ENCODE measurements at regions not wholly inside any gene's neighbourhood (a gene's known extent, or its start where the extent isn't known, plus 50 kb on each side); places are given as distances from the start of the nearest gene placed in this dataset.

- Mint-ChIP-seq H3K4me1 (ENCODE audit: low read depth) (no peaks in the 10 kb centered on the region), H3K27me3 (ENCODE audit: low read depth) (peaks cover 2% of the 10 kb centered on the region), H3K27ac (no peak overlapping the region), H3K9me3 (ENCODE audit: insufficient read depth) (no peaks in the 10 kb centered on the region), H3K36me3 (ENCODE audit: low read depth) (no peaks in the 10 kb centered on the region), H3K4me3 (no peak overlapping the region)
- no peak for DNase-seq
- no peak for ATAC-seq
- CTCF ChIA-PET, result interaction anchor here (1.1 kb wide), 1 partner anchor 264 kb away, joined by 3 read pairs; no protein-coding TSS in a partner anchor
- POLR2A ChIA-PET, result no interaction called here
Measured at GRCh38 chr11:19524171-19524671, 188.4 kb upstream of the NAV2 start.

- Mint-ChIP-seq H3K27ac (no peak overlapping the region), H3K4me1 (ENCODE audit: low read depth) (no peaks in the 10 kb centered on the region), H3K9me3 (ENCODE audit: insufficient read depth) (no peaks in the 10 kb centered on the region), H3K36me3 (ENCODE audit: low read depth) (no peaks in the 10 kb centered on the region), H3K27me3 (ENCODE audit: low read depth) (peaks cover 9% of the 10 kb centered on the region), H3K4me3 (no peak overlapping the region)
- ChIA-PET CTCF (no interaction called here), POLR2A (no interaction called here)
- DNase-seq (no peak), ATAC-seq (no peak)
Measured at GRCh38 chr11:19520681-19521080, 192.0 kb upstream of the NAV2 start.

DNA sequence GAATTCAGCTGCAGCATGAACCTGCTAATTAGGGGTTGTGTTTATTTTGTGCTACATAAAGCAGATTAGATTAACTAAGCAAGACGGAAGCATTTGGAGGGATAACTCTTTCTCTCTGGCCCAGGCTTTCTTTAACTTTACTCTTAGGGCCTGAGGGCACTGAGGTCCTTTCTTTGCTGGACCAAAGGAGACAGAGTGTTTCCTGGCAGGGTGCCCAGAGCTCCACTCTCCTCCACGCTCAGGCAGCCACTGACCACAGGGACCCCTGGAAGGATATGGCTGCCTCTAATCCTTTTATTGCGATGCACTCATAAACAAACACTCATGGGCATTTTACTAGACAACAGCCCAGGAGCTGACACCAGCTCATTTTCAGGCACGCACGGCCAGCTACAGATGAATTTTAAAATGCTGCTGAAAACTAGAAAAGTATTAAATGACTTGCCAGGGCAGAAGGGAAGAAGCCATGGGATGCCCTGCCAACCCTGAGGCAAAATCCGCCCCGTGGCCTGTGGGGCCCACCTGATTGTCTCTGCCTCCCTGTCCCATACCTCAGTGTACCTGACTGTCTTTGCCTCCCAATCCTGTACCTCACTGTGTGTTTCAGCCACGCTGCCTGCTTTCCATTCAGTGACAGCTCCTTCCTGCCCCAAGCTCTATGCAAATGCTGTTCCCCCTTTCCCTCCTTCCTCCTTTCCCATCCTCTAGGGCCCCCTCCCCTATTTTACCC is 192.6 kb upstream of the NAV2 start:
- no peaks in the 10 kb centered on the region for H3K9me3 Mint-ChIP-seq (ENCODE audit: insufficient read depth)
- no peak overlapping the region for H3K27ac Mint-ChIP-seq
- DNase-seq (no peak), ATAC-seq (no peak)
- H3K4me3 Mint-ChIP-seq, result no peak overlapping the region
- ChIA-PET POLR2A (no interaction called here), CTCF (no interaction called here)
- no peaks in the 10 kb centered on the region for H3K4me1 Mint-ChIP-seq (ENCODE audit: low read depth)
- peaks cover 9% of the 10 kb centered on the region for H3K27me3 Mint-ChIP-seq (ENCODE audit: low read depth)
- no peaks in the 10 kb centered on the region for H3K36me3 Mint-ChIP-seq (ENCODE audit: low read depth)

DNA sequence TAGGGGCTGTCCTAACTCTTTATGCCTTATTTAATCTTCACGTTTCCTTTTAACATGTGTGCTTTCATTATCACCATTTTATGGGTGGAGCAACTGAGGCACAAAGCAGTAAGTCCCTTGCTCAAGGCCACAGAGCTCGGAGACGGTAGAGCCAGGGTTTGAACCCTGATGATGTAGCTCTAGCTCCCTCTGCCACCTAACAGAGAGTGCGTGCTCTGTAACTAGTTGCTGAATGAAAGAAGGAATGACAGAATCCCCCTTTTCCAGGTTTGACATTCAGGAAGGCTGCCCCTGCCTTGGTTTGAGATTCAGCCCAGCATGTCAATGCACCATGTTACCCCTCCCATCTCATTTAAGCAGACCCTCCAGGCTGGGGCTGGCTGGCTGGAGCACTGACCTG is 193.3 kb upstream of the NAV2 start:
- Mint-ChIP-seq H3K36me3 (ENCODE audit: low read depth) (no peaks in the 10 kb centered on the region), H3K9me3 (ENCODE audit: insufficient read depth) (no peaks in the 10 kb centered on the region), H3K4me1 (ENCODE audit: low read depth) (no peaks in the 10 kb centered on the region), H3K27ac (no peak overlapping the region), H3K27me3 (ENCODE audit: low read depth) (peaks cover 9% of the 10 kb centered on the region), H3K4me3 (no peak overlapping the region)
- DNase-seq (no peak), ATAC-seq (no peak)
- POLR2A ChIA-PET, result no interaction called here
- CTCF ChIA-PET, result no interaction called here

DNA sequence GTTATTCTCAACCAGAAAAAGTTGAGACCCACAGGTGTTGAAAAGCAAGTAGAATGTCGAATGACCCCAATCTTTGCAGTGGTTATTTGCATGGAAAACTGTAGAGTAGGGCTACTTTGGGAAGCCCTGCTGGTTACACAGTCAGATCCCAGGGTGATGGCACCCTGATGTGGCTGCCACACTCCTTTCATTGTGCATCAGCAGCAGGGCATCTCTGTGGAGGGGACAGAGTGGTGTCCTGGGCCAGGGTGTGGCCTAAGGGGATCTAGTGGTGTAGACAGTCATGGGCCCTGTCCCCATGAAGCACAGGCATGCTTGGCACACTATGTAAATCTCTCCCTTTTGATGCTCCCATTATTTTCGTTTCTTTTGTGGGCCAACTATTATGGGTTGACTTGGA is 199.4 kb upstream of the NAV2 start:
- H3K36me3 Mint-ChIP-seq (ENCODE audit: low read depth), result no peaks in the 10 kb centered on the region
- DNase-seq (no peak), ATAC-seq (no peak)
- CTCF ChIA-PET, result no interaction called here
- no peaks in the 10 kb centered on the region for H3K9me3 Mint-ChIP-seq (ENCODE audit: insufficient read depth)
- no peaks in the 10 kb centered on the region for H3K4me1 Mint-ChIP-seq (ENCODE audit: low read depth)
- POLR2A ChIA-PET, result no interaction called here
- H3K27me3 Mint-ChIP-seq (ENCODE audit: low read depth), result peaks cover 9% of the 10 kb centered on the region
- H3K27ac Mint-ChIP-seq, result no peak overlapping the region
- H3K4me3 Mint-ChIP-seq, result no peak overlapping the region

DNA sequence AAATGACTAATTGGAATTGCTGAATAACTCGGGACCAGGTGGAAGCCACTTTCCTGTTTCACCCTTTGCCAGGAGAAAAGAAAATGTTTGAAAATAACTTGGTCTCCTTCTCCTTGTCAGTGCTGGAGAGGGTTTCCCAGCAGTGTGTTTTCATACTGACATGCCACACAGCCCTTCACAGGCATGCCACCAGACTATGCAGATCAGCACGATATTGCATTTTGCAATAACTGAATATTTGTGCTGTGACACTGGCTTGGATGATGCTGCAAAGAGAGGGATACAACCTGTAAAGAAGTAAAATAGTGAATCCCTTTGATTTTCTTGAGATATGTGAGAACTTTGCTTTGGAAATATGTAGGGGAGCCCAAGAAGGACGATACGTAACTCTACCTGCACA is 200.0 kb upstream of the NAV2 start:
- CTCF ChIA-PET, result no interaction called here

GRCh38 chr11:19511413-19512183 is 201.0 kb upstream of the NAV2 start:
- Mint-ChIP-seq H3K27ac (no peak overlapping the region), H3K4me3 (no peak overlapping the region), H3K4me1 (ENCODE audit: low read depth) (no peaks in the 10 kb centered on the region), H3K9me3 (ENCODE audit: insufficient read depth) (no peaks in the 10 kb centered on the region), H3K27me3 (ENCODE audit: low read depth) (peaks cover 9% of the 10 kb centered on the region), H3K36me3 (ENCODE audit: low read depth) (no peaks in the 10 kb centered on the region)
- ChIA-PET POLR2A (no interaction called here), CTCF (no interaction called here)
- DNase-seq, result no peak
- no peak for ATAC-seq

More for the DNA sequence above, 200.0 kb upstream of the NAV2 start:
- H3K27me3 Mint-ChIP-seq (ENCODE audit: low read depth), result peaks cover 9% of the 10 kb centered on the region
- DNase-seq, result no peak
- H3K4me3 Mint-ChIP-seq, result no peak overlapping the region
- no peak overlapping the region for H3K27ac Mint-ChIP-seq
- POLR2A ChIA-PET, result no interaction called here
- H3K4me1 Mint-ChIP-seq (ENCODE audit: low read depth), result no peaks in the 10 kb centered on the region
- H3K9me3 Mint-ChIP-seq (ENCODE audit: insufficient read depth), result no peaks in the 10 kb centered on the region
- ATAC-seq, result no peak
- H3K36me3 Mint-ChIP-seq (ENCODE audit: low read depth), result no peaks in the 10 kb centered on the region

DNA sequence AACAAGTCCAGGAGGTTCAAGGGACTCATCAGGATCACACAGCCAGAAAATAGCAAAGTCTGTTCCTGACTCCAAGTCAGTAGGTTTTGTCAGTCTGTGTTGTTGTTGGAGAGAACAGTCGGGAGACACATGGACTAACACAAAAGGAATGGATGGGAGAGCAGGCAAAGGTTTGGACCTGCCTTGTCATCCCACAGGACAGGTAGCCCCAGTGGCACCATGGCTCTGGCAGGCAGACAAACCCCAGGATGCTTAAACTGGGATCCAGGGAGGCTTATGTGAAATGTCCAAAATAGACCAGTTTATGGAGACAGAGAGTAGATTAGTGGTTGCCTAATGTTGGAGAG is 201.6 kb upstream of the NAV2 start:
- Mint-ChIP-seq H3K9me3 (ENCODE audit: insufficient read depth) (no peaks in the 10 kb centered on the region), H3K27me3 (ENCODE audit: low read depth) (peaks cover 4% of the 10 kb centered on the region), H3K36me3 (ENCODE audit: low read depth) (no peaks in the 10 kb centered on the region), H3K4me3 (no peak overlapping the region), H3K4me1 (ENCODE audit: low read depth) (no peaks in the 10 kb centered on the region), H3K27ac (no peak overlapping the region)
- CTCF ChIA-PET, result no interaction called here
- ATAC-seq (no peak), DNase-seq (no peak)
- POLR2A ChIA-PET, result no interaction called here

- no peak overlapping the region for H3K4me3 Mint-ChIP-seq
- POLR2A ChIA-PET, result no interaction called here
- no peak overlapping the region for H3K27ac Mint-ChIP-seq
- no peaks in the 10 kb centered on the region for H3K4me1 Mint-ChIP-seq (ENCODE audit: low read depth)
- no peak for DNase-seq
- CTCF ChIA-PET, result no interaction called here
- no peak for ATAC-seq
- H3K9me3 Mint-ChIP-seq (ENCODE audit: insufficient read depth), result no peaks in the 10 kb centered on the region
- H3K27me3 Mint-ChIP-seq (ENCODE audit: low read depth), result no peaks in the 10 kb centered on the region
- H3K36me3 Mint-ChIP-seq (ENCODE audit: low read depth), result no peaks in the 10 kb centered on the region
Measured at GRCh38 chr11:19510468-19510867, 202.2 kb upstream of the NAV2 start.

GRCh38 chr11:19509215-19509614 is 203.4 kb upstream of the NAV2 start:
- H3K4me3 Mint-ChIP-seq, result no peak overlapping the region
- no peaks in the 10 kb centered on the region for H3K36me3 Mint-ChIP-seq (ENCODE audit: low read depth)
- H3K9me3 Mint-ChIP-seq (ENCODE audit: insufficient read depth), result no peaks in the 10 kb centered on the region
- ATAC-seq (no peak), DNase-seq (no peak)
- CTCF ChIA-PET, result no interaction called here
- POLR2A ChIA-PET, result no interaction called here
- no peaks in the 10 kb centered on the region for H3K27me3 Mint-ChIP-seq (ENCODE audit: low read depth)
- H3K27ac Mint-ChIP-seq, result no peak overlapping the region
- no peaks in the 10 kb centered on the region for H3K4me1 Mint-ChIP-seq (ENCODE audit: low read depth)

- ChIA-PET POLR2A (no interaction called here), CTCF (no interaction called here)
- Mint-ChIP-seq H3K4me3 (no peak overlapping the region), H3K27me3 (ENCODE audit: low read depth) (peaks cover under 1% of the 10 kb centered on the region), H3K36me3 (ENCODE audit: low read depth) (no peaks in the 10 kb centered on the region), H3K4me1 (ENCODE audit: low read depth) (no peaks in the 10 kb centered on the region), H3K9me3 (ENCODE audit: insufficient read depth) (no peaks in the 10 kb centered on the region), H3K27ac (no peak overlapping the region)
- ATAC-seq (no peak), DNase-seq (no peak)
Measured at GRCh38 chr11:19508165-19508564, 204.5 kb upstream of the NAV2 start.

DNA sequence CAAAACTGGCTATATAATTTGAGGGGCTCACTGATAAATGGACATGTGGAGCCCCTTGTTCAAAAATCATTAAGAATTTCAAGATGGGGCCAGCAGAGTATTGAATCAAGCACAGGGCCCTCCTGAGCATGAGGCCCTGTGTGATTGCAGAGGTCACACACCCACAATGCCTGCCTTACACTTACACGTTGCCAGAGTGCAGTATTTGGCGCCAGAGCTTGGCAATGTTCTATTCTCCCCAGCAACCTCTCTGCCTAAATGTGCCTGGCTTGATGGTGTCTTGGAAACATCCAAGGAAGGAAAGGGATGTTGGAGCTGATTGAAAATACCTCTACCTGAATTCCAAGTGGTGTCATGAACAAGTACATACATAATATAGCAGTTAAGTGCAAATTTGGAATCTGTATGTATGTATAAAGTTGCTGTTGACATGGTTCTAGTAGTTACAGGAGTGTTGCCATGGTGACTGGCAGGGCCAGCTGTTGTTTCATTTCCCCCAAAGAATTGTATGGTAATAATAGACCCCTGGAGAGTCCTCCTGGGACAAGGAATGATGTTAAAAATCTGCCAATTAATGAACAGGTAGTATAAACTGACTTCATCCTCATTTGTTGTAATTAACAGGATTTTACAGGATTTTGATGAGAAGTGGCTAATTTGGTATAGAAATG is 205.7 kb upstream of the NAV2 start:
- ChIA-PET POLR2A (no interaction called here), CTCF (interaction anchor here (0.8 to 1.0 kb wide), 2 partner anchors 87 to 436 kb away, joined by 3 read pairs; no protein-coding TSS in a partner anchor)
- peaks cover 3% of the 10 kb centered on the region for H3K27me3 Mint-ChIP-seq (ENCODE audit: low read depth)
- ATAC-seq, result no peak
- no peaks in the 10 kb centered on the region for H3K4me1 Mint-ChIP-seq (ENCODE audit: low read depth)
- no peak overlapping the region for H3K4me3 Mint-ChIP-seq
- no peak overlapping the region for H3K27ac Mint-ChIP-seq
- no peaks in the 10 kb centered on the region for H3K36me3 Mint-ChIP-seq (ENCODE audit: low read depth)
- H3K9me3 Mint-ChIP-seq (ENCODE audit: insufficient read depth), result no peaks in the 10 kb centered on the region
- no peak for DNase-seq
